ENCODE measurements at regions not wholly inside any gene's neighbourhood (a gene's known extent, or its start where the extent isn't known, plus 50 kb on each side); places are given as distances from the start of the nearest gene placed in this dataset.

GRCh38 chr11:81687057-81687456, 1046.6 kb downstream of the FAM181B start:
- Histone ChIP-seq H3K9ac (ENCODE audit: insufficient read depth in 1 of 2, low read length in 2 of 2) (no peak overlapping the region), H3K9me3 (ENCODE audit: control insufficient read depth in 4 of 4, insufficient read depth in 3 of 4, low read length in 3 of 4) (peaks cover 0 to 2% (median 0%) of the 10 kb centered on the region in 4 donors), H3K4me3 (no peak overlapping the region), H3K36me3 (ENCODE audit: control insufficient read depth in 4 of 4, insufficient read depth in 4 of 4, low read length in 4 of 4) (no peaks in the 10 kb centered on the region), H3K4me1 (ENCODE audit: control insufficient read depth in 5 of 5, insufficient read depth in 5 of 5, low read length in 5 of 5) (no peaks in the 10 kb centered on the region), H3K27me3 (ENCODE audit: control insufficient read depth in 3 of 3, insufficient read depth in 3 of 3, low read length in 2 of 3) (no peaks in the 10 kb centered on the region), H3K27ac (ENCODE audit: low read depth in 1 of 2, low read length in 1 of 2) (no peak overlapping the region)
- ATAC-seq (ENCODE audit: insufficient read depth, low FRiP score) (no peak), DNase-seq (no peak)
- WGBS, 2 donors = 95 to 97% methylated on average over 2 of the region's 2 CpGs
- TF ChIP-seq, protein P1, sequence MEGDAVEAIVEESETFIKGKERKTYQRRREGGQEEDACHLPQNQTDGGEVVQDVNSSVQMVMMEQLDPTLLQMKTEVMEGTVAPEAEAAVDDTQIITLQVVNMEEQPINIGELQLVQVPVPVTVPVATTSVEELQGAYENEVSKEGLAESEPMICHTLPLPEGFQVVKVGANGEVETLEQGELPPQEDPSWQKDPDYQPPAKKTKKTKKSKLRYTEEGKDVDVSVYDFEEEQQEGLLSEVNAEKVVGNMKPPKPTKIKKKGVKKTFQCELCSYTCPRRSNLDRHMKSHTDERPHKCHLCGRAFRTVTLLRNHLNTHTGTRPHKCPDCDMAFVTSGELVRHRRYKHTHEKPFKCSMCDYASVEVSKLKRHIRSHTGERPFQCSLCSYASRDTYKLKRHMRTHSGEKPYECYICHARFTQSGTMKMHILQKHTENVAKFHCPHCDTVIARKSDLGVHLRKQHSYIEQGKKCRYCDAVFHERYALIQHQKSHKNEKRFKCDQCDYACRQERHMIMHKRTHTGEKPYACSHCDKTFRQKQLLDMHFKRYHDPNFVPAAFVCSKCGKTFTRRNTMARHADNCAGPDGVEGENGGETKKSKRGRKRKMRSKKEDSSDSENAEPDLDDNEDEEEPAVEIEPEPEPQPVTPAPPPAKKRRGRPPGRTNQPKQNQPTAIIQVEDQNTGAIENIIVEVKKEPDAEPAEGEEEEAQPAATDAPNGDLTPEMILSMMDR (IDR thresholded peaks at IDR 0.05; ENCODE audit: control extremely low read depth, extremely low read depth) = no peak

DNA sequence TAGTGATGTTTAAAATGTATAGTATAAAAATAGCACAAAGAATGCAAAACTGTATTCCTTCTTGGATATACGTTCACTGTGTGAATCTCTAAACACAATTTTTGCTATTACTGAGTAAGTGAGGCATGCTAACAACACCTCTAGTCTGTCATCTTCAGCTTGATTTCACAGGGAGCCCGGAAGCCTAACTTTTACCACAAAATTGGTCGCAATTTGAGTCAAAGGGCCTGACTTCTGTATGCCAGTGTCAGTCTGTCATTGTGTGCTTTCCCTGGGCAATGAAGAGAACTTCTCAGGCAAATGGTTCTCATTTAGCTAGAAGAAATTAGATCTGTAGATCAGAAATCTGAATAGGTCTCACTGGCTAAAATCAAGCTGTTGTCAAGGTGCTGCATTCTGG, 1059.5 kb downstream of the FAM181B start:
- no peak for DNase-seq
- Histone ChIP-seq H3K4me1 (ENCODE audit: control insufficient read depth in 5 of 5, insufficient read depth in 5 of 5, low read length in 5 of 5) (no peaks in the 10 kb centered on the region), H3K9ac (ENCODE audit: insufficient read depth in 1 of 2, low read length in 2 of 2) (no peak overlapping the region), H3K9me3 (ENCODE audit: control insufficient read depth in 4 of 4, insufficient read depth in 3 of 4, low read length in 3 of 4) (no peaks in the 10 kb centered on the region), H3K27ac (ENCODE audit: low read depth in 1 of 2, low read length in 1 of 2) (no peak overlapping the region), H3K36me3 (ENCODE audit: control insufficient read depth in 4 of 4, insufficient read depth in 4 of 4, low read length in 4 of 4) (no peaks in the 10 kb centered on the region), H3K27me3 (ENCODE audit: control insufficient read depth in 3 of 3, insufficient read depth in 3 of 3, low read length in 2 of 3) (no peaks in the 10 kb centered on the region), H3K4me3 (no peak overlapping the region)
- ATAC-seq (ENCODE audit: insufficient read depth, low FRiP score) = no peak
- 70 to 76% methylated on average over 3 of the region's 3 CpGs for WGBS, 2 donors
- TF ChIP-seq, protein P1 (IDR thresholded peaks at IDR 0.05; ENCODE audit: control extremely low read depth, extremely low read depth) = no peak

DNA sequence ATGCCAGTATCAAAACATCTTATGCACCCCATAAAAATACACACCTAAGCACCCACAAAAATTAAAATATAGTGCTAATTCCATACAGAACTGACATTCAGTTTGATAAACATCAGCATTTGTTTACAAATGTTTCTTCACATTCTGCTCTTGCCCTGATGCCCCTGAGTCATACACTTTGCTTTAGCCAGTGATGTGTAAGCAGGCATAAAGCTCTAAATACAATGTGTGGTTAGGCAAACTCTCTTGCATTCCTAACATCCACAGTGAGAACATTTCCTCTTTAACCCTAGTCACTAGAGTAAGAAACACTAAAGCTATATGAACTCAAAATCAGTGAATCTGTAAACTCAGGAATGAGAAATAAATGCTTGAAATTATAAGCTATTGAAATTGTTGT, 1060.7 kb downstream of the FAM181B start:
- Histone ChIP-seq H3K27ac (ENCODE audit: low read depth in 1 of 2, low read length in 1 of 2) (no peak overlapping the region), H3K9me3 (ENCODE audit: control insufficient read depth in 4 of 4, insufficient read depth in 3 of 4, low read length in 3 of 4) (no peaks in the 10 kb centered on the region), H3K4me3 (no peak overlapping the region), H3K4me1 (ENCODE audit: control insufficient read depth in 5 of 5, insufficient read depth in 5 of 5, low read length in 5 of 5) (no peaks in the 10 kb centered on the region), H3K9ac (ENCODE audit: insufficient read depth in 1 of 2, low read length in 2 of 2) (no peak overlapping the region), H3K36me3 (ENCODE audit: control insufficient read depth in 4 of 4, insufficient read depth in 4 of 4, low read length in 4 of 4) (no peaks in the 10 kb centered on the region), H3K27me3 (ENCODE audit: control insufficient read depth in 3 of 3, insufficient read depth in 3 of 3, low read length in 2 of 3) (no peaks in the 10 kb centered on the region)
- no peak for DNase-seq
- ATAC-seq (ENCODE audit: insufficient read depth, low FRiP score) = no peak
- TF ChIP-seq, protein P1 (IDR thresholded peaks at IDR 0.05; ENCODE audit: control extremely low read depth, extremely low read depth) = no peak

DNA sequence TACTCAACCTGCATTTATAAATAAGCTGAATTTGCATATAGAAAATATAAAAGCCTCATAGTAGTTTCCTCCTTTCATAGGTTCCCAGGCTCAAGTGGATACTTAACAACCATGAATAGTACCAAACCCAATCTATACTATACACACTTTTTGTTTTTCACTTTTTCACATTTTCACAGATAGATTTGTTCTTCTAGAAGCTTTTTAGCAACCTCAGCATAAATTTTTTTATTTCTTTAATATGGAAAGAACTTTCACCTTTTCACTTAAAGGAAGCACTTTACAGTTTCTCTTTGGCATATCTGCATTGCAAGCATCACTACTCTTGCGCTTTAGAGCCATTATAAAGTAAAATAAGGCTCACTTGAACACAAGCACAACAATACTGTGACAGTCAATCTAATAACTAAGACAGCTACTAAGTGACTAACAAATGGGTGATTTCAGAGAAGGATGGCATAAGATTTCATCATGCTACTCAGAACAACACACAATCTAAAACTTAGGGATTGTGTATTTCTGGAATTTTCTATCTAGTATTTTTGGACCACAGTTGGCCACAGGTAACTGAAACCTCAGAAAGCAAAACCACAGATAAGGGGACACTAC, 1063.6 kb downstream of the FAM181B start:
- no peaks in the 10 kb centered on the region for H3K36me3 ChIP-seq (ENCODE audit: control insufficient read depth in 4 of 4, insufficient read depth in 4 of 4, low read length in 4 of 4)
- no peaks in the 10 kb centered on the region for H3K9me3 ChIP-seq (ENCODE audit: control insufficient read depth in 4 of 4, insufficient read depth in 3 of 4, low read length in 3 of 4)
- ATAC-seq (ENCODE audit: insufficient read depth, low FRiP score) (no peak), DNase-seq (no peak)
- no peaks in the 10 kb centered on the region for H3K27me3 ChIP-seq (ENCODE audit: control insufficient read depth in 3 of 3, insufficient read depth in 3 of 3, low read length in 2 of 3)
- no peak overlapping the region for H3K9ac ChIP-seq (ENCODE audit: insufficient read depth in 1 of 2, low read length in 2 of 2)
- no peaks in the 10 kb centered on the region for H3K4me1 ChIP-seq (ENCODE audit: control insufficient read depth in 5 of 5, insufficient read depth in 5 of 5, low read length in 5 of 5)
- 79 to 83% methylated on average over 1 of the region's 1 CpG for WGBS, 2 donors
- TF ChIP-seq, protein P1 (IDR thresholded peaks at IDR 0.05; ENCODE audit: control extremely low read depth, extremely low read depth) = no peak
- H3K4me3 ChIP-seq = no peak overlapping the region
- H3K27ac ChIP-seq (ENCODE audit: low read depth in 1 of 2, low read length in 1 of 2) = no peak overlapping the region

Data from lung (tissue), 11 donors.